ENCODE measurements at regions not wholly inside any gene's neighbourhood (a gene's known extent, or its start where the extent isn't known, plus 50 kb on each side); places are given as distances from the start of the nearest gene placed in this dataset.

DNA sequence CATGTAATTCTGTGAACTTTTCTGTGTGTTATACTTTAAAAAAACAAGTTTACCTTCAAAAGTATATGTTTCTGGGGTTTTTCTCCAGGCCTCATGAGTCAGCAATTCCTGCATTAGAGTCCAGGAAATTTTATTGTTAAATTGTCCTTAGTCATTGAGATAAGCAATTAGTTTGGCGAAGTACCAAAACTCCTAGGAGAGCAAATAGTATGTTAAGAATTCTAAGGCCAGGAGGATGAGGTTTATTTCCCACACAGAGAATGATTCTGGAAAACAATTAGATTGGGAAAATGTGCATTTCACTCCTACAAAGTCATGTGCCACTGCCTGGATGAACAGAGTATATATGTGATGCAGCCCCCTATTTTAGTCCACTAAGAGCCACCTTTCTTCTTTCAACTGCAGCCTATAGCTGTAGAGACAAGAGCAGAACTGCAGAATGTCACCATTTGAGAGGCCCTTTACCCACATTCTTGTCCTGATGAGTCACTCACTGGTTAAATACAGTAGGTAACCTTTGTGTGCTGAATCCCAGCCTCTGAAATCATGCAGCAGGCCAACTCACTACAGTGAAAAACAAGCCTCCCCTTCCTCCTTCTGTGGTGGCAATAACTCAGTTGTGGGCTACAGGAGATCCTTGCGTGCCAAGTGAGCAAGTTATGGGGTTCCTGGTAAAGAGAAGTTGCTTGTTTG, 452.8 kb upstream of the THBS1 start (continued):
- TF ChIP-seq ZNF609 (CRISPR knock-in tag; IDR thresholded peaks at IDR 0.05; ENCODE audit: borderline replicate concordance): 0 out of 2 replicates have a peak, but pooled peaks have one; percentile 47
- TF ChIP-seq KLF16 (CRISPR knock-in tag; IDR thresholded peaks at IDR 0.05): 0 out of 4 replicates have a peak, but pooled peaks of 1 of the 2 experiments have one; percentile 28
- TF ChIP-seq SP5 (CRISPR knock-in tag; IDR thresholded peaks at IDR 0.05; ENCODE audit: borderline replicate concordance, low read depth): peak; percentile 14; the same call in 1 of the 2 replicates
- TF ChIP-seq ZMYM3 (CRISPR knock-in tag; IDR thresholded peaks at IDR 0.05): 0 out of 2 replicates have a peak, but pooled peaks have one; percentile 36
- TF ChIP-seq, protein P1, sequence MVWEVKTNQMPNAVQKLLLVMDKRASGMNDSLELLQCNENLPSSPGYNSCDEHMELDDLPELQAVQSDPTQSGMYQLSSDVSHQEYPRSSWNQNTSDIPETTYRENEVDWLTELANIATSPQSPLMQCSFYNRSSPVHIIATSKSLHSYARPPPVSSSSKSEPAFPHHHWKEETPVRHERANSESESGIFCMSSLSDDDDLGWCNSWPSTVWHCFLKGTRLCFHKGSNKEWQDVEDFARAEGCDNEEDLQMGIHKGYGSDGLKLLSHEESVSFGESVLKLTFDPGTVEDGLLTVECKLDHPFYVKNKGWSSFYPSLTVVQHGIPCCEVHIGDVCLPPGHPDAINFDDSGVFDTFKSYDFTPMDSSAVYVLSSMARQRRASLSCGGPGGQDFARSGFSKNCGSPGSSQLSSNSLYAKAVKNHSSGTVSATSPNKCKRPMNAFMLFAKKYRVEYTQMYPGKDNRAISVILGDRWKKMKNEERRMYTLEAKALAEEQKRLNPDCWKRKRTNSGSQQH (CRISPR knock-in tag; IDR thresholded peaks at IDR 0.05; ENCODE audit: low read depth): no peak
- peak; percentile 15; the same call in 1 of the 2 replicates for TF ChIP-seq TFAP4 (IDR thresholded peaks at IDR 0.05; ENCODE audit: borderline replicate concordance, low read depth)
- TF ChIP-seq DPF2 (CRISPR knock-in tag; IDR thresholded peaks at IDR 0.05; ENCODE audit: borderline replicate concordance, low read depth): peak; percentile 78
- peak; percentile 55 for TF ChIP-seq RARA (CRISPR knock-in tag; IDR thresholded peaks at IDR 0.05)
- TF ChIP-seq ZNF121 (CRISPR knock-in tag; IDR thresholded peaks at IDR 0.05): peak; percentile 34; the same call in 1 of the 2 replicates
- TF ChIP-seq ZNF549 (CRISPR knock-in tag; IDR thresholded peaks at IDR 0.05): no peak
- TF ChIP-seq NONO (IDR thresholded peaks at IDR 0.05): no peak
- no peak for TF ChIP-seq NONO (CRISPR knock-in tag; conservative IDR thresholded peaks at IDR 0.05)
- TF ChIP-seq TARDBP (CRISPR knock-in tag; IDR thresholded peaks at IDR 0.05): 0 out of 2 replicates have a peak, but pooled peaks have one; percentile 42
- peak; percentile 85 for TF ChIP-seq ZNF331 (CRISPR knock-in tag; IDR thresholded peaks at IDR 0.05)
- no peak for TF ChIP-seq NCOA1 (CRISPR knock-in tag; IDR thresholded peaks at IDR 0.05)
- TF ChIP-seq ZNF282 (IDR thresholded peaks at IDR 0.05; ENCODE audit: partially characterized antibody): no peak
- TF ChIP-seq TBX2 (CRISPR knock-in tag; IDR thresholded peaks at IDR 0.05; ENCODE audit: borderline replicate concordance): peak; percentile 40; the same call in 1 of the 2 replicates
- peak; percentile 79; the same call in 1 of the 2 replicates for TF ChIP-seq HMGXB3 (CRISPR knock-in tag; IDR thresholded peaks at IDR 0.05; ENCODE audit: borderline replicate concordance)
